NT2/D1 (cell line): ENCODE measurements at regions not wholly inside any gene's neighbourhood (a gene's known extent, or its start where the extent isn't known, plus 50 kb on each side); places are given as distances from the start of the nearest gene placed in this dataset.
"Not testable (repeated sequence)": the region's sequence is repeated elsewhere in the genome, so short reads cannot be mapped to it uniquely, and the experiment has no call there.

Experiments used
- DNase-seq: peaks from one replicate; pipeline ENCODE4 v3.0.0-alpha.2; 2011; ENCODE audit warnings: low read depth, low spot score
- H3K27me3 ChIP-seq: 2 replicates; pipeline ENCODE4 v1.6.0; 2011; ENCODE audit warnings: mild to moderate bottlenecking; ENCODE audit not compliant: insufficient read length, insufficient read depth
- H3K36me3 ChIP-seq: 2 replicates; pipeline ENCODE4 v1.6.1; 2011; ENCODE audit warnings: mild to moderate bottlenecking, low read length, mixed read lengths; ENCODE audit not compliant: insufficient read depth, insufficient read length
- H3K4me1 ChIP-seq: 2 replicates; pipeline ENCODE4 v1.5.1; 2011; ENCODE audit not compliant: insufficient read depth, insufficient read length
- H3K4me3 ChIP-seq: 2 replicates; pipeline ENCODE4 v1.5.1; 2011; ENCODE audit warnings: low read depth; ENCODE audit not compliant: insufficient read length
- H3K9ac ChIP-seq: 2 replicates; pipeline ENCODE4 v1.6.0; 2011; ENCODE audit warnings: low read depth; ENCODE audit not compliant: insufficient read length
- H3K9me3 ChIP-seq: 2 replicates; pipeline ENCODE4 v1.5.1; 2011; ENCODE audit warnings: mild to moderate bottlenecking, low read length; ENCODE audit not compliant: insufficient read depth
- SUZ12 ChIP-seq: IDR thresholded peaks from 2 replicates; pipeline ENCODE4 v1.6.1; 2011; ENCODE audit not compliant: insufficient read length, insufficient read depth; ENCODE audit errors: extremely low read depth
- YY1 ChIP-seq: IDR thresholded peaks from 2 replicates; pipeline ENCODE4 v1.6.1; 2011; ENCODE audit not compliant: insufficient read length, insufficient read depth
- ZNF274 ChIP-seq: IDR thresholded peaks from 2 replicates; pipeline ENCODE4 v1.6.1; 2011; ENCODE audit warnings: mild to moderate bottlenecking, low read depth, low read length

DNA sequence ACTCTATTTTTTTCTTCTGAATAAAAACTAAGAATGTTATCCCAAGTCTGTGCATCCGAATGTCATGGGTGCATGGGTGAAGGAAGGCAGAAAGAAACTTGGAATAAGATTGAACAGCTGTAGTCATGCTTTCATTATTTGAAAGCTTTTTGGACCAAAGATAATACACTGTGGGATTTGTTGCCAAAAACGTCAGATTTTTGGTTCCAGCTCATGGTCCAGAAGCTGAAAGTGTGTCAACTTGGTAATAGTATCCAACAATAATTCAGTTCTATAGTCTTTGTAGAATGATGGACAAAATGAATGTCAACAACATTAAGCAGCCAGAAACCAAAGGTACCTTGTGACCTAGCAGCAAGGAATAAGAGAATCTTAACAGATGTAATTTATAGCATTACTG, 327.9 kb upstream of the ADAMTS9 start:
- H3K4me3 ChIP-seq = no peak overlapping the region
- no peak for TF ChIP-seq YY1
- TF ChIP-seq ZNF274 = no peak
- DNase-seq = no peak

DNA sequence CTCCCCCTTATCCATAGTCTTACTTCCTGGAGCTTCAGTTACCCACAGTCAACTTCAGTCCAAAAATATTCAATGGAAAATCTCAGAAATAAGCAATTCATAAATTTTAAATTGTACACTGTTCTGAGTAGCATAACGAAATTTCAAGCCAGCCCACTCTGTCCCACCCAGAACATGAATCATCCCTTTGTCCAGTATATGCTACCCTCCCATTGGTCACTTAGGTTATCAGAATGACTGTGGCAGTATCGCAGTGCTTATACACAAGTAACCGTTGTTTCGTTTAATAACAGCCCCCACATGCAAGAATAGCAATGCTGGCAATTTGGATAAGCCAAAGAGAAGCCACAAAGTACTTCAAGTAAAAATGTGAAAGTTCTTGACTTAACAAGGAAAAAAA, 325.3 kb upstream of the ADAMTS9 start:
- no peak for TF ChIP-seq YY1
- TF ChIP-seq SUZ12 = no peak
- TF ChIP-seq ZNF274 = no peak
- H3K4me3 ChIP-seq = no peak overlapping the region
- H3K9ac ChIP-seq = no peak overlapping the region
- no peaks in the 10 kb centered on the region for H3K36me3 ChIP-seq
- no peaks in the 10 kb centered on the region for H3K9me3 ChIP-seq
- H3K4me1 ChIP-seq = no peaks in the 10 kb centered on the region
- H3K27me3 ChIP-seq = no peaks in the 10 kb centered on the region
- no peak for DNase-seq

More for the DNA sequence above, 327.9 kb upstream of the ADAMTS9 start:
- H3K9me3 ChIP-seq = no peaks in the 10 kb centered on the region
- H3K27me3 ChIP-seq = no peaks in the 10 kb centered on the region
- H3K36me3 ChIP-seq = no peaks in the 10 kb centered on the region
- H3K9ac ChIP-seq = no peak overlapping the region
- H3K4me1 ChIP-seq = no peaks in the 10 kb centered on the region

DNA sequence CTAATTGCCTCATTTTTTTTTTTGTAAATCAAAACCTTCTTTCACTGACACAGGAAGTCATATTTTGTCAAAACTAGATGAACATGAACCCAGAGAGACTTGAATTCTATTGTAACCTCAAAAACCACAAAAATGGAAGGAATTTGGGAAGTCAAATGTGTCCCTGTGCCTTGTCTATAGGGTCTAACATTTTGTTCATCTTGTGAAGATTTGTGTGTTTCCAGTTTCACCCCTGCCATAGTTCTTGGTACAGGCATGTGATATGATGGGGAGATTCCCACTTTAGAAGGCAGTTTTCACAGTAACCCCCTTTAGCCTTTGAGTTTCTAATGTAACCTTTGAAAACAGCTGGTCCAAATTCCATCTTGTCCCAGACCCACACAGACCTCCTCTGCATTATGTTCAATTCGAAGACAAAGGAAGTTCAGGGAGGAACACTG, 318.5 kb upstream of the ADAMTS9 start:
- no peak for TF ChIP-seq ZNF274
- no peak for TF ChIP-seq YY1
- TF ChIP-seq SUZ12 = no peak
- H3K36me3 ChIP-seq = no peaks in the 10 kb centered on the region
- no peak overlapping the region for H3K9ac ChIP-seq
- no peak for DNase-seq
- H3K9me3 ChIP-seq = no peaks in the 10 kb centered on the region
- H3K27me3 ChIP-seq = no peaks in the 10 kb centered on the region
- H3K4me3 ChIP-seq = no peak overlapping the region
- no peaks in the 10 kb centered on the region for H3K4me1 ChIP-seq

DNA sequence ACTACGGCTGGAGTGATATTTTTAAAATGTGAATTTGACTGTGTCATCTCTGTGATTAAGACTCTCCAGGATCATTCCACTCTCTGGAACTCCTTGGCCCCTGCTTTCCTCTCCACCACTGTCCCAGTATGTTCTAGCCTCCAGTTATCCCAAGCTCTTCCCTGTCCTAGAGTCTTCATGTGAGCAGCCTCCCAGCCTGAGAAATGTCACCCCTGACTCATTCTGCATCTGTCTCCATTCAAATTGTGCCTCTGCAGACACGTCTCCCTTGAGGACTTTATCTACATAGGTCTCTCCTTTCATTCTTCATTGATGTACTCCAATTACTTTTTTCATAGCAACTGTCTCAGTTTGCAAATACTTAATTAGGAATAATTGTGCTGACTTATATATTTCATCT, 317.7 kb upstream of the ADAMTS9 start:
- DNase-seq = no peak
- no peaks in the 10 kb centered on the region for H3K36me3 ChIP-seq

DNA sequence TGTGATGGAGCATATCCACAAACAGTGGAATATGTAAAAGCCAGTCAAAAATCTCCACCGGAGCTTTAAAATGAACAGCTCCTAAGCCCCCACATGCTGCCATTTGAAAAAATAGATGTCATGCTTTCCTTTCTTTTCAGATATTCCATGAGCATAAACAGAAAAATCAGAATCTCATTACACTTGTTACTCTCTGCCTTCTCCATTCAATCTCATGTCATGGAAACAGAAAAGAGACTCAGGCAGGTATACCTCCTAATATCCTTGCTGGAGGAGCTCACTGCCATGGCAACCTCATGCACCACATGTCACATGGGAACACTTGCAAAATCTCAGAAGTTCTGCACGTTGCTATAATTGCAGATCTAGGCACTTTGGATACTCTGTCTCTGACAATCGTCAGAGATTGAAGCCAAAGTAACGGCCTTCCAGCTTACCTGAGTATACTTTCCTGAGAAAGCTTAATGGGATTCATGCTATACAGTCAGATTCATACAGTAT, 317.0 kb upstream of the ADAMTS9 start:
- Histone ChIP-seq H3K27me3 (no peaks in the 10 kb centered on the region), H3K4me1 (no peaks in the 10 kb centered on the region), H3K9ac (no peak overlapping the region), H3K9me3 (no peaks in the 10 kb centered on the region), H3K36me3 (no peaks in the 10 kb centered on the region), H3K4me3 (no peak overlapping the region)
- no peak for DNase-seq
- TF ChIP-seq SUZ12 (no peak), YY1 (no peak), ZNF274 (no peak)

More for the DNA sequence above, 317.7 kb upstream of the ADAMTS9 start:
- H3K4me3 ChIP-seq = no peak overlapping the region
- H3K27me3 ChIP-seq = no peaks in the 10 kb centered on the region
- no peaks in the 10 kb centered on the region for H3K9me3 ChIP-seq
- H3K9ac ChIP-seq = no peak overlapping the region
- TF ChIP-seq ZNF274 (no peak), YY1 (no peak), SUZ12 (no peak)
- H3K4me1 ChIP-seq = no peaks in the 10 kb centered on the region

DNA sequence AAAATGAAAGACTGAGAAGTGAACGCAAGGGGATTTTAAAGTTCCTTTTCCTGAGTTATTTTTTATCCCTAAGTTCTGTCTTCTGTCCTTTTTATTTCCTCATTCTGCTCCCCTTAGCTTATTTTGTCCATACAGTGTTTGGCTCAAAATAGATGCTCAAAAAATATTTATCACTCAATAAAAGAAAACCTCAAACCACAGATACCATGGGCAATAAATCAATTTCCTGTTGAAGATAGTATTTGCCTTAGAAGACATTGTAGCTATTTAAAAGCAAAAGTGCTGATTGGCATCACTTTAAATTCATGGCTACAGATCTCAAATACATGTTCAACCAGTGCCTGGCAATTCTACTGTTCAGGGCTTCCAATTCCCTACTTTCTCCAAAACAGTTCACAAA, 316.5 kb upstream of the ADAMTS9 start:
- H3K36me3 ChIP-seq = no peaks in the 10 kb centered on the region
- H3K4me1 ChIP-seq = no peaks in the 10 kb centered on the region
- no peaks in the 10 kb centered on the region for H3K9me3 ChIP-seq
- no peak for TF ChIP-seq YY1
- no peak for TF ChIP-seq SUZ12
- TF ChIP-seq ZNF274 = no peak
- no peak overlapping the region for H3K4me3 ChIP-seq
- DNase-seq = no peak
- no peaks in the 10 kb centered on the region for H3K27me3 ChIP-seq
- H3K9ac ChIP-seq = no peak overlapping the region

DNA sequence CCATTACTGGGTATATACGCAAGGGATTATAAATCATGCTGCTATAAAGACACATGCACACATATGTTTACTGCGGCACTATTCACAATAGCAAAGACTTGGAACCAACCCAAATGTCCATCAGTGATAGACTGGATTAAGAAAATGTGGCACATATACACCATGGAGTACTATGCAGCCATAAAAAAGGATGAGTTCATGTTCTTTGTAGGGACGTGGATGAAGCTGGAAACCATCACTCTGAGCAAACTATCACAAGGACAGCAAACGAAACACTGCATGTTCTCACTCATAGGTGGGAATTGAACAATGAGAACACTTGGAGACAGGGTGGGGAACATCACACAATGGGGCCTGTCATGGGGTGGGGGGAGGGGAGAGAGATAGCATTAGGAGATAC, 313.3 kb upstream of the ADAMTS9 start:
- not testable (repeated sequence) for H3K9ac ChIP-seq, H3K4me3 ChIP-seq, H3K27me3 ChIP-seq, H3K36me3 ChIP-seq, H3K9me3 ChIP-seq, H3K4me1 ChIP-seq, DNase-seq

DNA sequence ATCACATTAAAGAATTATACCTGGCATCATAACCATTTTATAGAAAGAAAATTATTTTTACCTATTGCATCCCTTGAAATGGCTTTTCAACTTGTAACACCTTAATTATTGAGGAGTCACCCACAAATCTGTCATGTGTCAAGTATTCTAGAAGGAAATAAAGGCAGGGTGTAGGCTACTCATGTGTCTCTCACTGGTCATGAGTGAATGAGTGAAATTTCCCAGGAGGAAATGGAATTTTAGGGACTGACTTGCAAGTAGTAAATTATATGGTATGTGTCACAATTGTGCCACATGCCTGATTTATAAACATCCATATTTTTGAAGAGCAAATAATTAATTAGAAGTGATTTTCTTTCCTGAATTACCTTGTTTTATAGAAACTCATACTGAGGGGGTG, 310.5 kb upstream of the ADAMTS9 start:
- H3K9me3 ChIP-seq = no peaks in the 10 kb centered on the region
- H3K36me3 ChIP-seq = no peaks in the 10 kb centered on the region
- no peak overlapping the region for H3K4me3 ChIP-seq
- no peak for TF ChIP-seq SUZ12
- TF ChIP-seq ZNF274 = no peak
- no peak for TF ChIP-seq YY1
- no peaks in the 10 kb centered on the region for H3K27me3 ChIP-seq
- no peak overlapping the region for H3K9ac ChIP-seq
- no peak for DNase-seq
- peaks cover 2% of the 10 kb centered on the region for H3K4me1 ChIP-seq
